ENCODE measurements at regions not wholly inside any gene's neighbourhood (a gene's known extent, or its start where the extent isn't known, plus 50 kb on each side); places are given as distances from the start of the nearest gene placed in this dataset.

- H3K27ac Mint-ChIP-seq, result no peak overlapping the region
- no peaks in the 10 kb centered on the region for H3K9me3 Mint-ChIP-seq
- H3K4me1 Mint-ChIP-seq, result peaks cover 26% of the 10 kb centered on the region
- H3K4me3 Mint-ChIP-seq, result no peak overlapping the region
- no peaks in the 10 kb centered on the region for H3K36me3 Mint-ChIP-seq
- H3K27me3 Mint-ChIP-seq, result no peaks in the 10 kb centered on the region
Measured at GRCh38 chrX:78378476-78379115, 51.2 kb upstream of the CYSLTR1 start.
